SK-N-SH treated with all-trans-retinoic acid at 6 μM for 48 hours (cell line): ENCODE measurements at regions not wholly inside any gene's neighbourhood (a gene's known extent, or its start where the extent isn't known, plus 50 kb on each side); places are given as distances from the start of the nearest gene placed in this dataset.

Experiments
- ESRRG ChIP-seq: fragments of 250-450 bp; sonication (Bioruptor Pico); IDR thresholded peaks from 2 replicates; pipeline ENCODE4 v1.6.1; 2021; ENCODE audit warnings: mild to moderate bottlenecking
- ISL1 ChIP-seq: fragments of 250-450 bp; sonication (Bioruptor Pico); IDR thresholded peaks from 2 replicates; pipeline ENCODE4 v2.1.2; 2022; ENCODE audit warnings: mild to moderate bottlenecking, moderate library complexity
- PPARA ChIP-seq: fragments of 250-450 bp; sonication (Bioruptor Pico); IDR thresholded peaks from 2 replicates; pipeline ENCODE4 v1.5.0; 2020; ENCODE audit warnings: mild to moderate bottlenecking, borderline replicate concordance
- SNAI2 ChIP-seq: fragments of 250-450 bp; sonication (Bioruptor Pico); IDR thresholded peaks from 2 replicates; pipeline ENCODE4 v1.5.0; 2020; ENCODE audit warnings: mild to moderate bottlenecking, moderate library complexity
- ZFP3 ChIP-seq: fragments of 250-450 bp; sonication (Bioruptor Pico); IDR thresholded peaks from 2 replicates; pipeline ENCODE4 v1.5.0; 2020; ENCODE audit warnings: mild to moderate bottlenecking, moderate library complexity
- ZFP30 ChIP-seq: fragments of 450-650 bp; formaldehyde crosslinking; IDR thresholded peaks from 2 replicates; pipeline ENCODE4 v1.5.0; 2022; ENCODE audit warnings: mild to moderate bottlenecking, moderate library complexity
- TF ChIP-seq, protein P1 (sequence below): fragments of 250-450 bp; sonication (Bioruptor Pico); IDR thresholded peaks from 2 replicates; pipeline ENCODE4 v1.8.0; 2020; ENCODE audit warnings: mild to moderate bottlenecking, moderate library complexity, borderline replicate concordance

DNA sequence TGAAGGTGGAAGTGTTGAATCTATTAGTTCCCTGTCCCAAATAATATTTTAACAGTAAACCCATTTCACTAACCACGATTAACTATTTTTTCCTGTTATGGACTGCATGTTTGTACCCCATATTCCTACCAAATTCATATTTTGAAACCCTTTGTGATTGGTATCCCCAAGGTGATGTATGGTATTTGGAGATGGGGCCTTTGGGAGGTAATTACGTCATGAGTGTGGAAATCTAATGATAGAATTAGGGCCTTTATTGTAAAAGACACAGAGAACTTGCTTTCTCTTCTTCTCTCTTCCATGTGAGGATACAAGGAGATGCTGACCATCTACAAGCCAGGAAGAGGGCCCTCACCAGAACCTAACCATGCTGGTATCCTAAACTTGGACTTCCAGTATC, 744.7 kb downstream of the DTWD2 start:
- TF ChIP-seq ZFP3 = no peak
- TF ChIP-seq ESRRG (CRISPR knock-in tag) = no peak
- TF ChIP-seq, protein P1, sequence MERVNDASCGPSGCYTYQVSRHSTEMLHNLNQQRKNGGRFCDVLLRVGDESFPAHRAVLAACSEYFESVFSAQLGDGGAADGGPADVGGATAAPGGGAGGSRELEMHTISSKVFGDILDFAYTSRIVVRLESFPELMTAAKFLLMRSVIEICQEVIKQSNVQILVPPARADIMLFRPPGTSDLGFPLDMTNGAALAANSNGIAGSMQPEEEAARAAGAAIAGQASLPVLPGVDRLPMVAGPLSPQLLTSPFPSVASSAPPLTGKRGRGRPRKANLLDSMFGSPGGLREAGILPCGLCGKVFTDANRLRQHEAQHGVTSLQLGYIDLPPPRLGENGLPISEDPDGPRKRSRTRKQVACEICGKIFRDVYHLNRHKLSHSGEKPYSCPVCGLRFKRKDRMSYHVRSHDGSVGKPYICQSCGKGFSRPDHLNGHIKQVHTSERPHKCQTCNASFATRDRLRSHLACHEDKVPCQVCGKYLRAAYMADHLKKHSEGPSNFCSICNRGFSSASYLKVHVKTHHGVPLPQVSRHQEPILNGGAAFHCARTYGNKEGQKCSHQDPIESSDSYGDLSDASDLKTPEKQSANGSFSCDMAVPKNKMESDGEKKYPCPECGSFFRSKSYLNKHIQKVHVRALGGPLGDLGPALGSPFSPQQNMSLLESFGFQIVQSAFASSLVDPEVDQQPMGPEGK (CRISPR knock-in tag) = no peak
- no peak for TF ChIP-seq PPARA (CRISPR knock-in tag)
- no peak for TF ChIP-seq SNAI2 (CRISPR knock-in tag)
- no peak for TF ChIP-seq ZFP30
- no peak for TF ChIP-seq ISL1 (CRISPR knock-in tag)
